ENCODE measurements at regions not wholly inside any gene's neighbourhood (a gene's known extent, or its start where the extent isn't known, plus 50 kb on each side); places are given as distances from the start of the nearest gene placed in this dataset.

DNA sequence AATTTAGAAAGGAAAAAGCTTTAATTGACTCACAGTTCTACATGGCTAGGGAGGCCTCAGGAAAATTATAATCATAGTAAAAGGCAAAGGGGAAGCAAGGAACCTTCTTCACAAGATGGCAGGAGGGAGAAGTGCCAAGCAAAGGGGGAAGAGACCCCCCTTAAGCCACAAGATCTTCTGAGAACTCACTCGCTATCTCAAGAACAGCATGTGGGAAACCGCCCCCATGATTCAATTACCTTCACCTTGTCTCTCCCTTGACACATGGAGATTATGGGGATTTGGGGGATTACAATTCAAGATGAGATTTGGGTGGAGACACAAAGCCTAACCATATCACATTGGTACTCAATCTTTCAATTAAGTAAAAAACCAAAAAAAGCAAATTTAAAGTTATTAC, 1778.7 kb upstream of the MIR17HG start:
- Histone ChIP-seq H3K27me3 (ENCODE audit: control insufficient read depth in 5 of 5, insufficient read depth in 4 of 5, low read length in 5 of 5) (no peaks in the 10 kb centered on the region), H3K27ac (ENCODE audit: low read depth, low read length) (no peak overlapping the region), H3K4me3 (ENCODE audit: low read depth in 1 of 5, low read length in 5 of 5) (no peak overlapping the region), H3K9me3 (ENCODE audit: control insufficient read depth in 5 of 5, low read length in 5 of 5) (no peaks in the 10 kb centered on the region), H3K4me1 (ENCODE audit: control insufficient read depth in 5 of 5, insufficient read depth in 5 of 5, low read length in 5 of 5) (no peaks in the 10 kb centered on the region), H3K9ac (ENCODE audit: low read length in 5 of 5) (no peak overlapping the region), H3K36me3 (ENCODE audit: control insufficient read depth in 5 of 5, insufficient read depth in 5 of 5, low read length in 5 of 5) (no peaks in the 10 kb centered on the region)

DNA sequence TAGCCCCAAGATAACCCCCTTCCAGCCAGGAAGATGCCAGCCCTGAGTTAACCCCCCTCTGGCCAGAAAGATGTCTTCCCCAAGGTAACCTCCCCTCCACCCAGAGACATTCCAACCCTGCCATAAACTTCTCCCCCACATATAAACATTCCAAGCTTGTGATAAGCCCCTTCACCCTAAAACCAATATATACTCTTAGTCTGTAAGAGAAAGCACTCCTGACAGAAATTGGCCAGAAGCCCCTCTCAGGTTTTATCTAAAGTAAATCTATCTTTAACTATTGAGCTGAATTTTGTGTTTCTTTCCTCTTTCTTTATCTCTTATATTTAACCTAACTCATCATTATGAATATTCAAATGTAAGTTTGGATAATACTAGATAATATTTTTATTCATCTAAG, 1775.8 kb upstream of the MIR17HG start:
- no peak overlapping the region for H3K4me3 ChIP-seq (ENCODE audit: low read depth in 1 of 5, low read length in 5 of 5)
- peaks cover 0 to under 1% (median 0%) of the 10 kb centered on the region in 5 donors for H3K9me3 ChIP-seq (ENCODE audit: control insufficient read depth in 5 of 5, low read length in 5 of 5)
- no peaks in the 10 kb centered on the region for H3K4me1 ChIP-seq (ENCODE audit: control insufficient read depth in 5 of 5, insufficient read depth in 5 of 5, low read length in 5 of 5)
- no peak overlapping the region for H3K27ac ChIP-seq (ENCODE audit: low read depth, low read length)
- no peak overlapping the region for H3K9ac ChIP-seq (ENCODE audit: low read length in 5 of 5)
- no peaks in the 10 kb centered on the region for H3K36me3 ChIP-seq (ENCODE audit: control insufficient read depth in 5 of 5, insufficient read depth in 5 of 5, low read length in 5 of 5)
- H3K27me3 ChIP-seq (ENCODE audit: control insufficient read depth in 5 of 5, insufficient read depth in 4 of 5, low read length in 5 of 5): no peaks in the 10 kb centered on the region

DNA sequence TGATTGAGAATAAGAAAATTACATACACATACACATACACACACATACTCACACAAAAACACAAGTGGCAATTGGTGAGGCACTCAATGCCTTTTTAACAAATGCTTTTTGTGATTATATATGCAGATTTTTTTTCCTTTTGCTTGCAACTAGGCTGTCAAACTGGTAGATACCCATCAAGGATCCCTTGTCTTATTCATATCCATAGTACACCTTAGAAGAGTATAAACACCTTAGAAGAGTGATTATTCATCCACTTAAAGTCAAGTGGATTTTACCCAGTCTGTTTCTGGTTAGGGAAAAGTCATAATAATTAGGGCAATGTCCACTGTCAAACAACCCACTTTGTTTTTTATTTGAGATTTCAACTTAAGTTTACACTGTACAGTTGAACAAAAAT, 1773.4 kb upstream of the MIR17HG start:
- no peaks in the 10 kb centered on the region for H3K36me3 ChIP-seq (ENCODE audit: control insufficient read depth in 5 of 5, insufficient read depth in 5 of 5, low read length in 5 of 5)
- no peak overlapping the region for H3K9ac ChIP-seq (ENCODE audit: low read length in 5 of 5)
- no peak overlapping the region for H3K4me3 ChIP-seq (ENCODE audit: low read depth in 1 of 5, low read length in 5 of 5)

DNA sequence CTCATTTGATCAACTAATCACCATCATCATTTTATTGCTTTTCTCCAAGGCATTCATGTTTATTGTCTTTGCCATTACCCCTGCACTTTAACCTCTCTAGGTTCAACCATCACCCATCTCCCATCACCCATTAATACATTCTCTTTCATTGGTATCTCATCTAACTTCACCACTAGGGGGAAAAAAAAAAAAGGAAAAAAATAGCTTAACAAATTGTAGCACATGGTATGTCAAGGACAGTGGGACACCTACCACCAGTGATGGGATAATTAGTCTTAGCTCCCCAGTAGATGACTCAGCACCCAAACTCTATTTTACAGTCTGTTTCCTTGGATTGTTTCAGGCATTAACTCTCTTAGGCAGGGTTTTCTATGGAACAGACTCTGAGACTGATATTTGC, 1770.2 kb upstream of the MIR17HG start:
- no peak overlapping the region for H3K27ac ChIP-seq (ENCODE audit: low read depth, low read length)
- H3K9me3 ChIP-seq (ENCODE audit: control insufficient read depth in 5 of 5, low read length in 5 of 5): peaks cover 0 to 2% (median 0%) of the 10 kb centered on the region in 5 donors
- no peaks in the 10 kb centered on the region for H3K36me3 ChIP-seq (ENCODE audit: control insufficient read depth in 5 of 5, insufficient read depth in 5 of 5, low read length in 5 of 5)
- H3K4me3 ChIP-seq (ENCODE audit: low read depth in 1 of 5, low read length in 5 of 5): no peak overlapping the region
- H3K27me3 ChIP-seq (ENCODE audit: control insufficient read depth in 5 of 5, insufficient read depth in 4 of 5, low read length in 5 of 5): no peaks in the 10 kb centered on the region
- H3K4me1 ChIP-seq (ENCODE audit: control insufficient read depth in 5 of 5, insufficient read depth in 5 of 5, low read length in 5 of 5): no peaks in the 10 kb centered on the region
- no peak overlapping the region for H3K9ac ChIP-seq (ENCODE audit: low read length in 5 of 5)

More for the DNA sequence above, 1773.4 kb upstream of the MIR17HG start:
- Histone ChIP-seq H3K9me3 (ENCODE audit: control insufficient read depth in 5 of 5, low read length in 5 of 5) (peaks cover 0 to 2% (median 0%) of the 10 kb centered on the region in 5 donors), H3K4me1 (ENCODE audit: control insufficient read depth in 5 of 5, insufficient read depth in 5 of 5, low read length in 5 of 5) (no peaks in the 10 kb centered on the region), H3K27me3 (ENCODE audit: control insufficient read depth in 5 of 5, insufficient read depth in 4 of 5, low read length in 5 of 5) (no peaks in the 10 kb centered on the region), H3K27ac (ENCODE audit: low read depth, low read length) (no peak overlapping the region)

DNA sequence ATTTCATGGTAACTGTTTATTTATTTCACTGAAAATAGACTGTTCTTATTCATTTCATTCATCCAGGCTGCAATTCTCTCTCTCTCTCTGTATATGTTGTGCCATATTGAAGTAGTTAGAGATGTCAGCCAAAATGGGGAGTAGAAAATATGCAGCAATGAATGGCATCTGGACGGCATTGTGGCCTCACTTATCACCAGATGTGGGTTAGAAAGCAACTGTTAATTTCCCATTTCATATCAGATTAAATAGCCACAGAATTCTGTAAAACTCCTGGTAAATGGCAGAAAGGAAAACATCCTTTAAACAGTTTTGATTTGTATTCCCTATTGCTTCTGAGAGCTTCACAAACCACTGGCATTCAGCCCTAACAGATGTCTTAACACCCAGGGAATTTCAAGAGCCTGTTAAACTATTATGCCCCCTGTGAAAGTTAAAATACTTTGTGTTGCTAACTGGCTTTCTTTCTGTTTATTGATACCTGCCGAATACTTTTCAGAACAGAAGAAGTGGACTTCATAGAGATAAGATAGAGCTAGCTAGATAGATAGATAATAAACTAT, 1763.3 kb upstream of the MIR17HG start:
- Histone ChIP-seq H3K27me3 (ENCODE audit: control insufficient read depth in 5 of 5, insufficient read depth in 4 of 5, low read length in 5 of 5) (no peaks in the 10 kb centered on the region), H3K36me3 (ENCODE audit: control insufficient read depth in 5 of 5, insufficient read depth in 5 of 5, low read length in 5 of 5) (no peaks in the 10 kb centered on the region), H3K4me1 (ENCODE audit: control insufficient read depth in 5 of 5, insufficient read depth in 5 of 5, low read length in 5 of 5) (no peaks in the 10 kb centered on the region), H3K9me3 (ENCODE audit: control insufficient read depth in 5 of 5, low read length in 5 of 5) (no peaks in the 10 kb centered on the region), H3K4me3 (ENCODE audit: low read depth in 1 of 5, low read length in 5 of 5) (no peak overlapping the region), H3K9ac (ENCODE audit: low read length in 5 of 5) (no peak overlapping the region), H3K27ac (ENCODE audit: low read depth, low read length) (no peak overlapping the region)

DNA sequence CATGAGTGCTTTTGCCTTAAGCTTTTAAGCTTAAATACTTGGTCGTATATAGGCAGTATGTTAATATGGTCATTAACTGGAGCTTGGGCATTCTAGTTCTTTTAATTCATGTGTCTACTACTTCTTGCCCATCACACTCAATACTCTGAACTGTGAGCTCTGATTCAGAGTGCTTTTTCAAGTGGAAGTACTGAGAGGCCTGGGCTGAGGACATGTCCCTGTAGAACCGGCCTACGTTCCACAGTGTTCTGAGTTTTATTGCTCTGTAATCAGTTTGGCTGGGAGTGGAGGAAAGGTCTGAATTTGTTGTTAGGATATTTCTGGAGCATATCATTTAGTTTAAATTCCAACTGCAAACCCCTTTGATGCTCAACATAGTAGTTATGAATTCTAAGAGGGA, 1744.8 kb upstream of the MIR17HG start:
- Histone ChIP-seq H3K9me3 (ENCODE audit: control insufficient read depth in 5 of 5, low read length in 5 of 5) (peaks cover 0 to 9% (median 4%) of the 10 kb centered on the region in 5 donors), H3K27ac (ENCODE audit: low read depth, low read length) (no peak overlapping the region), H3K4me3 (ENCODE audit: low read depth in 1 of 5, low read length in 5 of 5) (no peak overlapping the region), H3K27me3 (ENCODE audit: control insufficient read depth in 5 of 5, insufficient read depth in 4 of 5, low read length in 5 of 5) (no peaks in the 10 kb centered on the region), H3K36me3 (ENCODE audit: control insufficient read depth in 5 of 5, insufficient read depth in 5 of 5, low read length in 5 of 5) (no peaks in the 10 kb centered on the region), H3K9ac (ENCODE audit: low read length in 5 of 5) (no peak overlapping the region), H3K4me1 (ENCODE audit: control insufficient read depth in 5 of 5, insufficient read depth in 5 of 5, low read length in 5 of 5) (no peaks in the 10 kb centered on the region)

DNA sequence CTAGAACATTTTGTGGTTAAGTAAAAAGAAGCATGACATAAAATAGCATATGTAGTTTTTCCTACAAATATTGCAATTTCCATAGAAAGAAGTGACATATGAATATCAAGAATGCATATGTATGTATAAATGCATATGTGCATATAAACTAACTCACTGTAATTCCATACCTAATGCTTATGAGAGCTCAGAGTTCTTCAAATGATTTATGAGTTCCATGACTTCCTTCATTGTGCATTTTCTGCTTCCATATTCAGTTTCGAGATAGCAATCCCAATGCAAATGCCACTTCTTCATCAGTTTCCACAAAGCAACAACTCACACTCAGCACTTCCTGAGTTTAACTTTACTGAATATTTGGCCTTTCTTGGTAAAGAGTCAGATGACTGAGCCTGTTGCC, 1744.3 kb upstream of the MIR17HG start:
- H3K27ac ChIP-seq (ENCODE audit: low read depth, low read length): no peak overlapping the region
- no peaks in the 10 kb centered on the region for H3K36me3 ChIP-seq (ENCODE audit: control insufficient read depth in 5 of 5, insufficient read depth in 5 of 5, low read length in 5 of 5)
- no peaks in the 10 kb centered on the region for H3K27me3 ChIP-seq (ENCODE audit: control insufficient read depth in 5 of 5, insufficient read depth in 4 of 5, low read length in 5 of 5)
- no peak overlapping the region for H3K4me3 ChIP-seq (ENCODE audit: low read depth in 1 of 5, low read length in 5 of 5)
- no peaks in the 10 kb centered on the region for H3K4me1 ChIP-seq (ENCODE audit: control insufficient read depth in 5 of 5, insufficient read depth in 5 of 5, low read length in 5 of 5)
- H3K9me3 ChIP-seq (ENCODE audit: control insufficient read depth in 5 of 5, low read length in 5 of 5): peaks cover 0 to 9% (median 4%) of the 10 kb centered on the region in 5 donors
- no peak overlapping the region for H3K9ac ChIP-seq (ENCODE audit: low read length in 5 of 5)

DNA sequence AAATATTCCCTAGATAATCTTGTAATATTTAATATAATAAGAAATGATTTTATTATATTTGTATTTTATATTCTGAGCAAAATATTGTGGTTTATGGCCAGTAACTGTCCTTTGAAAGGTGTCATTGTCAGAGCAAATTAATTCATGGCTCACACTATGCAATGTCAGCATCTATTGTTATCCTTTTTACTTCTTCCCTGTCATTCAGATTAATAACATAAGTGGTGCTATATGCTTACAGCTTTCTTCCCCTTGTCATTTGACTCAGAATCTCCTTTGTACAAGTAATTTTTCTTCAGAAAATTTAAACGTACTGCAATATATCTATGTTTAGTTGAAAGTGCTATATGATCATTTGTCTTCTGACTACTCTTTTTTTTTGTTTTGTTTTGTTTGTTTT, 1738.2 kb upstream of the MIR17HG start:
- no peak overlapping the region for H3K4me3 ChIP-seq (ENCODE audit: low read depth in 1 of 5, low read length in 5 of 5)
- no peaks in the 10 kb centered on the region for H3K4me1 ChIP-seq (ENCODE audit: control insufficient read depth in 5 of 5, insufficient read depth in 5 of 5, low read length in 5 of 5)
- no peak overlapping the region for H3K9ac ChIP-seq (ENCODE audit: low read length in 5 of 5)
- peaks cover 0 to 9% (median 4%) of the 10 kb centered on the region in 5 donors for H3K9me3 ChIP-seq (ENCODE audit: control insufficient read depth in 5 of 5, low read length in 5 of 5)
- no peaks in the 10 kb centered on the region for H3K36me3 ChIP-seq (ENCODE audit: control insufficient read depth in 5 of 5, insufficient read depth in 5 of 5, low read length in 5 of 5)
- H3K27me3 ChIP-seq (ENCODE audit: control insufficient read depth in 5 of 5, insufficient read depth in 4 of 5, low read length in 5 of 5): no peaks in the 10 kb centered on the region
- H3K27ac ChIP-seq (ENCODE audit: low read depth, low read length): no peak overlapping the region

DNA sequence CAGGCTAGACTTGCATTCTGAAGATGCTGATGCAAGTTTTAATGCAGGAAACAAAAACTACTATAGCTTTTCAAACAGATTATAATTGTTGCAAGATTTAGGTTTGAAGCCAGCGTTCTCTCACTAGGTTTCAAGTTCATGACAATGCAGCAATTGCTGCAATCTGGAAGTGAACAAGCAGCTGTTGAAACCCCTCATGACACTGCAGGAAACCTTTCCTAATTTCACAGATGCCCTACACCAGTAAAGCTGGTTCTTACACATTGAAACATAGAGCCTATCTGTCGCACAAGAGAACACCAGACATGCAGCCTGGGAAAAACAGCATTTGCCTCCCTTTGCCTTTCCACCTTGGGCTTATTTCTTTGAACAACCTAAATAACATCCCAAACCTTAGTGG, 1737.2 kb upstream of the MIR17HG start:
- H3K4me3 ChIP-seq (ENCODE audit: low read depth in 1 of 5, low read length in 5 of 5): no peak overlapping the region
- H3K4me1 ChIP-seq (ENCODE audit: control insufficient read depth in 5 of 5, insufficient read depth in 5 of 5, low read length in 5 of 5): no peaks in the 10 kb centered on the region
- H3K27ac ChIP-seq (ENCODE audit: low read depth, low read length): no peak overlapping the region
- no peaks in the 10 kb centered on the region for H3K27me3 ChIP-seq (ENCODE audit: control insufficient read depth in 5 of 5, insufficient read depth in 4 of 5, low read length in 5 of 5)
- H3K9ac ChIP-seq (ENCODE audit: low read length in 5 of 5): no peak overlapping the region
- H3K36me3 ChIP-seq (ENCODE audit: control insufficient read depth in 5 of 5, insufficient read depth in 5 of 5, low read length in 5 of 5): no peaks in the 10 kb centered on the region
- peaks cover 0 to 9% (median 4%) of the 10 kb centered on the region in 5 donors for H3K9me3 ChIP-seq (ENCODE audit: control insufficient read depth in 5 of 5, low read length in 5 of 5)

DNA sequence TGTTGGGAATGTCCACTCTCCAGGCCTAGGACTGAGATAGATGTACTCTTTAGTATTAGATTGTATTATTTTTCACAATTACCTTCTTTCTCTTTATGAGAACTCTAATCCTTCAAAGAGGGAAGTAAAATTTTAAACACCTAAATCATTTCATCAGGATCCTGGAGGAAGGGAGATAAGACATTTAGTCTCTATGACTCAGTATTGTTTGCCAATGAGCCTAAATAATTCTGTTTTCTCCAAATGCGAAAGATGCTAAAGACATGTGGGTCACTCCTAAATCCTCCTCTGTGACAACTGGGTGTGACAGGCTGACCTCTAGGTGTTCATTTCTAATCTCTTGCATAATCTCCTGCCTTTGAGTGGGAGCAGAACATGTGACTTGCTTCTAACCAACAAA, 1736.6 kb upstream of the MIR17HG start:
- peaks cover 0 to 7% (median 3%) of the 10 kb centered on the region in 5 donors for H3K9me3 ChIP-seq (ENCODE audit: control insufficient read depth in 5 of 5, low read length in 5 of 5)
- H3K9ac ChIP-seq (ENCODE audit: low read length in 5 of 5): no peak overlapping the region
- no peak overlapping the region for H3K4me3 ChIP-seq (ENCODE audit: low read depth in 1 of 5, low read length in 5 of 5)
- no peaks in the 10 kb centered on the region for H3K27me3 ChIP-seq (ENCODE audit: control insufficient read depth in 5 of 5, insufficient read depth in 4 of 5, low read length in 5 of 5)
- H3K27ac ChIP-seq (ENCODE audit: low read depth, low read length): no peak overlapping the region
- H3K36me3 ChIP-seq (ENCODE audit: control insufficient read depth in 5 of 5, insufficient read depth in 5 of 5, low read length in 5 of 5): no peaks in the 10 kb centered on the region
- H3K4me1 ChIP-seq (ENCODE audit: control insufficient read depth in 5 of 5, insufficient read depth in 5 of 5, low read length in 5 of 5): no peaks in the 10 kb centered on the region

DNA sequence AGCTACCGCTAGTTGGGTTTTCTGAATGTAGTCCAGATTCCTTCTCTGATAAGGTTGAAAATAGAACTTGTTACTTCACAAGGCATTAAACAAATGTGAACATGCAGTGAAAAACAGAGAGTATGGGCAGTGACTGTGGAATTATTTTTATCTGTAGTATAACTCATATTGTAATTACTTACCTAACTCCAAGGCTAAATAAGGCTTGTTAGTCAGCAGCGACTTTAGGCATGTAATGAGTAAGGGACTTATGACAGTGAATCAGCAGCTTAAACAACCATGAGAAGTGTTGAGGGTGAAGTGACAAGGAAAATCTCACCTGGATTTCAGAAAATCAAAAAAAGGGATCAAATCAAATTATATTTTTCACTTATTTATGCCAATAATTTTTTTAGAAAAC, 1719.5 kb upstream of the MIR17HG start:
- no peak overlapping the region for H3K4me3 ChIP-seq (ENCODE audit: low read depth in 1 of 5, low read length in 5 of 5)
- no peaks in the 10 kb centered on the region for H3K4me1 ChIP-seq (ENCODE audit: control insufficient read depth in 5 of 5, insufficient read depth in 5 of 5, low read length in 5 of 5)
- H3K27ac ChIP-seq (ENCODE audit: low read depth, low read length): no peak overlapping the region
- H3K36me3 ChIP-seq (ENCODE audit: control insufficient read depth in 5 of 5, insufficient read depth in 5 of 5, low read length in 5 of 5): no peaks in the 10 kb centered on the region
- H3K9me3 ChIP-seq (ENCODE audit: control insufficient read depth in 5 of 5, low read length in 5 of 5): no peaks in the 10 kb centered on the region
- no peaks in the 10 kb centered on the region for H3K27me3 ChIP-seq (ENCODE audit: control insufficient read depth in 5 of 5, insufficient read depth in 4 of 5, low read length in 5 of 5)
- H3K9ac ChIP-seq (ENCODE audit: low read length in 5 of 5): no peak overlapping the region

Data from subcutaneous abdominal adipose tissue (tissue), 5 donors.